ENCODE measurements at regions not wholly inside any gene's neighbourhood (a gene's known extent, or its start where the extent isn't known, plus 50 kb on each side); places are given as distances from the start of the nearest gene placed in this dataset.

GRCh38 chr6:22657352-22657980 lies 88.1 kb downstream of the HDGFL1 start:
- no peak overlapping the region for H2AFZ ChIP-seq (ENCODE audit: low read length)
- peaks cover 93% of the 10 kb centered on the region for H3K9me3 ChIP-seq (ENCODE audit: low read length)
- POLR2A ChIA-PET = no interaction called here
- CTCF ChIA-PET (ENCODE audit: low intra/inter-chr PET ratio, low total read pairs) = no interaction called here
- H3K27ac ChIP-seq (ENCODE audit: extremely low read length, insufficient read depth, low read length) = no peak overlapping the region
- H3K4me3 ChIP-seq (replicated peaks in 1 of 3; ENCODE audit: insufficient read depth in 1 of 3, low read depth in 2 of 3, low read length in 3 of 3) = no peak overlapping the region
- FAIRE-seq = no peak
- ATAC-seq = no peak
- 0% methylated on average over 1 of the region's 1 CpG for WGBS (ENCODE audit: low lambda C conversion rate)
- no peak for TF ChIP-seq ZNF335 (CRISPR knock-in tag; IDR thresholded peaks at IDR 0.05)
- 0 out of 2 replicates have a peak, but pooled peaks have one; percentile 16 for TF ChIP-seq HMG20A (CRISPR knock-in tag; IDR thresholded peaks at IDR 0.05; ENCODE audit: borderline replicate concordance)
- no peak for TF ChIP-seq SMAD3 (CRISPR knock-in tag; IDR thresholded peaks at IDR 0.05)
- no peak overlapping the region for H3K4me2 ChIP-seq (ENCODE audit: low read depth, low read length)
- no peaks in the 10 kb centered on the region for H3K36me3 ChIP-seq (replicated peaks in 1 of 2; ENCODE audit: control insufficient read depth in 1 of 2, insufficient read depth in 2 of 2, low read length in 2 of 2)
- peak; percentile 56 for DNase-seq (ENCODE audit: low spot score)
- H3K27me3 ChIP-seq (ENCODE audit: control insufficient read depth in 1 of 2, insufficient read depth in 2 of 2, low read length in 2 of 2) = no peaks in the 10 kb centered on the region
- H3K4me1 ChIP-seq (ENCODE audit: insufficient read depth, low read length) = peaks cover 13% of the 10 kb centered on the region; the same call in 1 of the 2 replicates
- no peaks in the 10 kb centered on the region for H4K20me1 ChIP-seq (ENCODE audit: insufficient read depth, low read length)
- no peak overlapping the region for H3K9ac ChIP-seq (ENCODE audit: insufficient read depth, low read depth, low read length)
- no TSS peak for BruUV-seq (replicated peaks)
- intact Hi-C loops (cut with micrococcal nuclease; ENCODE audit: unreplicated experiment) (no loop called here), in situ Hi-C loops (cut with HindIII; ENCODE audit: extremely low pct_ligation_motif_present, low pct_unique_long_range_greater_than_20kb) (no loop called here)
- no peaks in the 10 kb centered on the region for H3K79me2 ChIP-seq (ENCODE audit: insufficient read depth, low read length)

- no peak for DNase-seq (ENCODE audit: low spot score)
- no peak for TF ChIP-seq YEATS2 (CRISPR knock-in tag; IDR thresholded peaks at IDR 0.05; ENCODE audit: borderline replicate concordance)
- no peak for TF ChIP-seq MXD3 (CRISPR knock-in tag; IDR thresholded peaks at IDR 0.05)
- TF ChIP-seq, protein P1, sequence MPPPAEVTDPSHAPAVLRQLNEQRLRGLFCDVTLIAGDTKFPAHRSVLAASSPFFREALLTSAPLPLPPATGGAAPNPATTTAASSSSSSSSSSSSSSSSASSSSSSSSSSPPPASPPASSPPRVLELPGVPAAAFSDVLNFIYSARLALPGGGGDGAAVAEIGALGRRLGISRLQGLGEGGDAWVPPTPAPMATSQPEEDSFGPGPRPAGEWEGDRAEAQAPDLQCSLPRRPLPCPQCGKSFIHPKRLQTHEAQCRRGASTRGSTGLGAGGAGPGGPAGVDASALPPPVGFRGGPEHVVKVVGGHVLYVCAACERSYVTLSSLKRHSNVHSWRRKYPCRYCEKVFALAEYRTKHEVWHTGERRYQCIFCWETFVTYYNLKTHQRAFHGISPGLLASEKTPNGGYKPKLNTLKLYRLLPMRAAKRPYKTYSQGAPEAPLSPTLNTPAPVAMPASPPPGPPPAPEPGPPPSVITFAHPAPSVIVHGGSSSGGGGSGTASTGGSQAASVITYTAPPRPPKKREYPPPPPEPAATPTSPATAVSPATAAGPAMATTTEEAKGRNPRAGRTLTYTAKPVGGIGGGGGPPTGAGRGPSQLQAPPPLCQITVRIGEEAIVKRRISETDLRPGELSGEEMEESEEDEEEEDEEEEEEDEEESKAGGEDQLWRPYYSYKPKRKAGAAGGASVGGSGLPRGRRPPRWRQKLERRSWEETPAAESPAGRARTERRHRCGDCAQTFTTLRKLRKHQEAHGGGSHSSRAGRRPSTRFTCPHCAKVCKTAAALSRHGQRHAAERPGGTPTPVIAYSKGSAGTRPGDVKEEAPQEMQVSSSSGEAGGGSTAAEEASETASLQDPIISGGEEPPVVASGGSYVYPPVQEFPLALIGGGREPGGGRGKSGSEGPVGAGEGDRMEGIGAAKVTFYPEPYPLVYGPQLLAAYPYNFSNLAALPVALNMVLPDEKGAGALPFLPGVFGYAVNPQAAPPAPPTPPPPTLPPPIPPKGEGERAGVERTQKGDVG (CRISPR knock-in tag; IDR thresholded peaks at IDR 0.05; ENCODE audit: borderline replicate concordance) = no peak
- H2AFZ ChIP-seq (ENCODE audit: low read length) = no peak overlapping the region
- no TSS peak for BruUV-seq (replicated peaks)
- in situ Hi-C loops (cut with HindIII; ENCODE audit: extremely low pct_ligation_motif_present, low pct_unique_long_range_greater_than_20kb) = no loop called here
- ChIA-PET POLR2A (no interaction called here), CTCF (ENCODE audit: low intra/inter-chr PET ratio, low total read pairs) (no interaction called here)
- H3K4me2 ChIP-seq (ENCODE audit: low read depth, low read length) = no peak overlapping the region
- no peak overlapping the region for H3K4me3 ChIP-seq (replicated peaks in 1 of 3; ENCODE audit: insufficient read depth in 1 of 3, low read depth in 2 of 3, low read length in 3 of 3)
- H4K20me1 ChIP-seq (ENCODE audit: insufficient read depth, low read length) = no peaks in the 10 kb centered on the region
- H3K36me3 ChIP-seq (replicated peaks in 1 of 2; ENCODE audit: control insufficient read depth in 1 of 2, insufficient read depth in 2 of 2, low read length in 2 of 2) = no peaks in the 10 kb centered on the region
- H3K4me1 ChIP-seq (ENCODE audit: insufficient read depth, low read length) = peaks cover 13% of the 10 kb centered on the region; the same call in 1 of the 2 replicates
- H3K27ac ChIP-seq (ENCODE audit: extremely low read length, insufficient read depth, low read length) = no peak overlapping the region
- H3K79me2 ChIP-seq (ENCODE audit: insufficient read depth, low read length) = no peaks in the 10 kb centered on the region
- FAIRE-seq = no peak
- no peak for ATAC-seq
- intact Hi-C loops (cut with micrococcal nuclease; ENCODE audit: unreplicated experiment) = no loop called here
- H3K9ac ChIP-seq (ENCODE audit: insufficient read depth, low read depth, low read length) = no peak overlapping the region
- H3K27me3 ChIP-seq (ENCODE audit: control insufficient read depth in 1 of 2, insufficient read depth in 2 of 2, low read length in 2 of 2) = no peaks in the 10 kb centered on the region
- peaks cover 93% of the 10 kb centered on the region for H3K9me3 ChIP-seq (ENCODE audit: low read length)
- 49% methylated on average over 2 of the region's 2 CpGs for WGBS (ENCODE audit: low lambda C conversion rate)
Measured at GRCh38 chr6:22658183-22658582, 88.8 kb downstream of the HDGFL1 start.

Measured in HepG2 (cell line).